ENCODE measurements at regions not wholly inside any gene's neighbourhood (a gene's known extent, or its start where the extent isn't known, plus 50 kb on each side); places are given as distances from the start of the nearest gene placed in this dataset.

DNA sequence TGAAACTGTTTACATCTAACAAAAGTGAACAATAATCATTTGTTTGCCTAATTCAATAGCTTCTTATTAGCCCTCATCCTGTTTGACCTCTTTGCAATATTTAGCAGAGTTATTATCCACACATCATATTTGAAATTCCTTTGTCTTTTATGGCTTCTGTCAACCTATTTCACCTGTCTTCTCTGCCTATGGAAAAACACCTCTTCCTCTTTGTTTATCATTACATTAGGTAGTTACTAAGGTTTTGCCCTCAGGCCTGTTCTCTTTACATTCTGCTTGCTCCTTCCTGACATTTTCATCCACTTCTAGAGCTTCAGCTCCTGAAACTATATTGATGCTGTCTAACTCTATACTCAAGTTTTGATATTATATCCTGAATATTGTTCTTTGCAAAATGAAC lies 183.0 kb downstream of the SUCNR1 start:
- Histone ChIP-seq H3K4me3 (ENCODE audit: low read depth, low read length) (no peak overlapping the region), H3K27me3 (ENCODE audit: control insufficient read depth, insufficient read depth, low read length) (no peaks in the 10 kb centered on the region), H3K36me3 (ENCODE audit: control insufficient read depth, insufficient read depth, low read length) (no peaks in the 10 kb centered on the region)
- POLR2A ChIA-PET = no interaction called here
- TF ChIP-seq, protein P1, sequence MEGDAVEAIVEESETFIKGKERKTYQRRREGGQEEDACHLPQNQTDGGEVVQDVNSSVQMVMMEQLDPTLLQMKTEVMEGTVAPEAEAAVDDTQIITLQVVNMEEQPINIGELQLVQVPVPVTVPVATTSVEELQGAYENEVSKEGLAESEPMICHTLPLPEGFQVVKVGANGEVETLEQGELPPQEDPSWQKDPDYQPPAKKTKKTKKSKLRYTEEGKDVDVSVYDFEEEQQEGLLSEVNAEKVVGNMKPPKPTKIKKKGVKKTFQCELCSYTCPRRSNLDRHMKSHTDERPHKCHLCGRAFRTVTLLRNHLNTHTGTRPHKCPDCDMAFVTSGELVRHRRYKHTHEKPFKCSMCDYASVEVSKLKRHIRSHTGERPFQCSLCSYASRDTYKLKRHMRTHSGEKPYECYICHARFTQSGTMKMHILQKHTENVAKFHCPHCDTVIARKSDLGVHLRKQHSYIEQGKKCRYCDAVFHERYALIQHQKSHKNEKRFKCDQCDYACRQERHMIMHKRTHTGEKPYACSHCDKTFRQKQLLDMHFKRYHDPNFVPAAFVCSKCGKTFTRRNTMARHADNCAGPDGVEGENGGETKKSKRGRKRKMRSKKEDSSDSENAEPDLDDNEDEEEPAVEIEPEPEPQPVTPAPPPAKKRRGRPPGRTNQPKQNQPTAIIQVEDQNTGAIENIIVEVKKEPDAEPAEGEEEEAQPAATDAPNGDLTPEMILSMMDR (IDR thresholded peaks at IDR 0.05; ENCODE audit: insufficient read depth, low read depth, low read length) = no peak
- CTCF ChIA-PET = interaction anchor here (2.0 kb wide), 1 partner anchor 15 kb away, joined by 5 read pairs; no protein-coding TSS in a partner anchor
- DNase-seq (ENCODE audit: low read depth) = no peak

DNA sequence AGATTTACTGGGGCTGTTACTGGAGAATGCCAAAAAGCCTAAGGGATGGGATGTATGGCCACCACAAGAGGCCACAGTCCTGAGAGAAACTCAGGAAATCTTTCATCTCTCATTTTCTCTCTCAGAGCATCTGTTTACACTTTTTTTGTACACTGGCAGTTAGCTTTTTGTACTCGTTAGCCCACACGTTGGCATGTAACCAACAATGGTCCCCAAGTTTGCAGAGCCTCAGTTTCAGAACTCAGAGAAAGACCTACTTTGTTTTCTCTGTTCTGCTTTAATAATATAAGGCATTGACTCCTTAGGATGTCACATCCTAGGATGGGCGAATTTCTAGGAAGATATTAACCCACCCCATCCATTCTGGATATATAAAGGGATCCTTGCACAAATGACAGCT lies 183.5 kb downstream of the SUCNR1 start:
- no peak for DNase-seq (ENCODE audit: low read depth)
- H3K4me3 ChIP-seq (ENCODE audit: low read depth, low read length) = no peak overlapping the region
- POLR2A ChIA-PET = no interaction called here
- no peaks in the 10 kb centered on the region for H3K36me3 ChIP-seq (ENCODE audit: control insufficient read depth, insufficient read depth, low read length)
- TF ChIP-seq, protein P1 (IDR thresholded peaks at IDR 0.05; ENCODE audit: insufficient read depth, low read depth, low read length) = no peak
- CTCF ChIA-PET = interaction anchor here (2.0 kb wide), 1 partner anchor 15 kb away, joined by 5 read pairs; no protein-coding TSS in a partner anchor
- H3K27me3 ChIP-seq (ENCODE audit: control insufficient read depth, insufficient read depth, low read length) = no peaks in the 10 kb centered on the region

DNA sequence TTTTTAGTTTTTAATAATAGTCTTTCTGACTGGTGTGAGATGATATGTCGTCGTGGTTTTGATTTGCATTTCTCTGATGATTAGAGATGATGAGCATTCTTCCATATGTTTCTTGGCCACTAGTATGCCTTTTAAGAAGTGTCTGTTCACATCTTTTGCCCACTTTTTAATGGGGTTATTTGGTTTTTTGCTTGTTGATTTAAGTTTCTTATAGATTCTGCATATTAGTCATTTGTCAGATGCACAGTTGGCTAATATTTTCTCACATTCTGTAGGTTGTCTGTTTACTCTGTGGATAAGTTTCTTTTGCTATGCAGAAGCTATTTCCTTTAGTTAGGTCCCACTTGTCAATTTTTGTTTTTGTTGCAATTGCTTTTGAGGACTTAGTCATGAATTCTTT lies 185.4 kb downstream of the SUCNR1 start:
- ChIA-PET CTCF (interaction anchor here (0.7 kb wide), 1 partner anchor 254 kb away, joined by 3 read pairs; no protein-coding TSS in a partner anchor), POLR2A (no interaction called here)
- no peaks in the 10 kb centered on the region for H3K36me3 ChIP-seq (ENCODE audit: control insufficient read depth, insufficient read depth, low read length)
- TF ChIP-seq, protein P1 (IDR thresholded peaks at IDR 0.05; ENCODE audit: insufficient read depth, low read depth, low read length) = no peak
- DNase-seq (ENCODE audit: low read depth) = no peak
- H3K4me3 ChIP-seq (ENCODE audit: low read depth, low read length) = no peak overlapping the region
- no peaks in the 10 kb centered on the region for H3K27me3 ChIP-seq (ENCODE audit: control insufficient read depth, insufficient read depth, low read length)

DNA sequence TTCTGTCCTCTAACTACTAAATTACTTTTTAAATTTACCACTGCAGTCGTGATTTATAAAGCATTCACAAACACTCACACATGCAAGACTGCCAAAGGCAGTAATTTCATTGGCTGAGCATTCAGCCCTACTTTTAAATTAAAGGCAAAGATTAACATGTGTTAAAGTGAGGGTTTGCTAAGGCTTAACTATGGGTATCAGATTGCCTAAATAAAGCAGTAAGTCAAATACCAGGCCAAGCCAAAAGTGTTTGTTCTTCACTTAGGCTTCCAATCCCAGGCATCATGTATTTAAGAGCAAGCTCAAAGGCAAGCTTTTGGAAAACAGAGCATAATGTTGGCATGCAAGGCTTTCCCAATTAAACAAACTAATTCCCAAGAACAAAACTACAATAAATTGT lies 187.3 kb downstream of the SUCNR1 start:
- Histone ChIP-seq H3K27me3 (ENCODE audit: control insufficient read depth, insufficient read depth, low read length) (no peaks in the 10 kb centered on the region), H3K36me3 (ENCODE audit: control insufficient read depth, insufficient read depth, low read length) (no peaks in the 10 kb centered on the region), H3K4me3 (ENCODE audit: low read depth, low read length) (no peak overlapping the region)
- POLR2A ChIA-PET = no interaction called here
- TF ChIP-seq, protein P1 (IDR thresholded peaks at IDR 0.05; ENCODE audit: insufficient read depth, low read depth, low read length) = no peak
- no peak for DNase-seq (ENCODE audit: low read depth)
- CTCF ChIA-PET = interaction anchor here (1.6 kb wide), 1 partner anchor 383 kb away, joined by 5 read pairs; no protein-coding TSS in a partner anchor

DNA sequence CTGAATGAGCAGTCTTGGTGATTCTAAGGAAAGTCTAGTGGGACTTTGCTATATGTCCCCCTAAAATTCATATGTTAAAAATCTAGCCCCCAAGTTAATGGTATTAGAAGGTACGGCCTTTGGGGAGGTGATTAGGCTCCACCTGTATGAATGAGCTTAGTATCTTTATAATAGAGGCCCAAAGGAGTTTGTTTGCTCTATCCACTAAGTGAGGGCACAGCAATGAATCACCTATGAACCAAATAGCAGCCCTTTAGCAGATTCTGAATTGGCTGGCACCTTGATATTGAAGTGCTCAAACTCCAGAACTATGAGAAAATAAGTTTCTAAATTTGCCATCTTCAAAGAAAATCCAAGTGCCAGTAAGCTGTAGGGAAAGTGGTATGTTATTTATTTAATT lies 187.9 kb downstream of the SUCNR1 start:
- no peak overlapping the region for H3K4me3 ChIP-seq (ENCODE audit: low read depth, low read length)
- no peak for DNase-seq (ENCODE audit: low read depth)
- no peaks in the 10 kb centered on the region for H3K36me3 ChIP-seq (ENCODE audit: control insufficient read depth, insufficient read depth, low read length)
- POLR2A ChIA-PET = no interaction called here
- CTCF ChIA-PET = interaction anchor here (1.6 to 2.1 kb wide), 2 partner anchors 10 to 383 kb away, joined by 5 to 10 read pairs; no protein-coding TSS in a partner anchor
- TF ChIP-seq, protein P1 (IDR thresholded peaks at IDR 0.05; ENCODE audit: insufficient read depth, low read depth, low read length) = no peak
- H3K27me3 ChIP-seq (ENCODE audit: control insufficient read depth, insufficient read depth, low read length) = no peaks in the 10 kb centered on the region

Measured in BJ (cell line).